Testis (tissue), 2 donors: ENCODE measurements at regions not wholly inside any gene's neighbourhood (a gene's known extent, or its start where the extent isn't known, plus 50 kb on each side); places are given as distances from the start of the nearest gene placed in this dataset.

Source experiments
- CTCF ChIP-seq, 3 experiments: fragments of 450-650 bp in 2 of 3; fragments of 200-600 bp in 1 of 3; sonication (generic) in 1 of 3; IDR thresholded peaks; one replicate each; pipeline ENCODE4 v1.5.1; 2016 to 2019; ENCODE audit warnings: antibody characterized with exemption in 3 of 3, mild to moderate bottlenecking in 2 of 3, moderate library complexity in 1 of 3
- POLR2A ChIP-seq: fragments of 450-650 bp; IDR thresholded peaks from one replicate; pipeline ENCODE4 v1.6.1; 2017; ENCODE audit warnings: antibody characterized with exemption, mild to moderate bottlenecking, moderate library complexity

- TF ChIP-seq CTCF (IDR thresholded peaks at IDR 0.05) (no peak), POLR2A (no peak)
Observed at GRCh38 chr5:67502951-67503350, 306.4 kb upstream of the CD180 start.
